ENCODE measurements at regions not wholly inside any gene's neighbourhood (a gene's known extent, or its start where the extent isn't known, plus 50 kb on each side); places are given as distances from the start of the nearest gene placed in this dataset.

- TF ChIP-seq POLR2AphosphoS5 (IDR thresholded peaks at IDR 0.05; ENCODE audit: borderline replicate concordance, low read depth, low read length) (no peak), FOXP2 (optimal IDR thresholded peaks at IDR 0.05; ENCODE audit: control extremely low read depth, extremely low read length, insufficient read depth) (no peak)
- H3K9me3 ChIP-seq (ENCODE audit: low read depth, low read length) = no peaks in the 10 kb centered on the region
- no peak overlapping the region for H3K4me3 ChIP-seq
- no peaks in the 10 kb centered on the region for H3K36me3 ChIP-seq (ENCODE audit: insufficient read depth, low read length)
- DNase-seq (ENCODE audit: low read depth, low spot score) = no peak
- H3K27ac ChIP-seq = no peak overlapping the region
- no peak overlapping the region for H3K9ac ChIP-seq (ENCODE audit: insufficient read length)
These were observed 2096.4 kb upstream of the PCDH20 start for GRCh38 chr13:63512095-63512494.

DNA sequence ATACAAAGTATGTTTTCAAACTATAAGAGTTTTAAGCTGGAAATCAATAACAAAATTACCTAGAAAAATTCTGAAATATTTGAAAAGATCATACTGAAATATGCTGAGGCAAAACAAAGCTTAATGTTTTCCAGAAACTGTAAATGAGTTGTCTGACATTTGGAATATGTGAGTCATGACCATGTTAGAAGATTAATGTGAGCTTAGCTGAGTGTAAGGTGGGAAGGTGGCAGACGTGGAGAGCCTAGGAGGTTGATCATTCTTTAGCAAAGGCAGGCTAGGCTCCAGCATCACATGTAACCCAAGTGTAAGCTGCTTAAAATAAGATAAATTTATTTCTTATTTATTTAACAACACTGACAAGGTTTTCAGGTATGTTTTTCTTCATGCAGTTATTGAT, 2086.1 kb upstream of the PCDH20 start:
- DNase-seq (ENCODE audit: low read depth, low spot score) = no peak
- H3K36me3 ChIP-seq (ENCODE audit: insufficient read depth, low read length) = no peaks in the 10 kb centered on the region
- no peak overlapping the region for H3K4me3 ChIP-seq
- no peak overlapping the region for H3K27ac ChIP-seq
- peaks cover 3% of the 10 kb centered on the region; the same call in 1 of the 2 replicates for H3K9me3 ChIP-seq (ENCODE audit: low read depth, low read length)
- no peak overlapping the region for H3K9ac ChIP-seq (ENCODE audit: insufficient read length)
- TF ChIP-seq POLR2AphosphoS5 (IDR thresholded peaks at IDR 0.05; ENCODE audit: borderline replicate concordance, low read depth, low read length) (no peak), FOXP2 (optimal IDR thresholded peaks at IDR 0.05; ENCODE audit: control extremely low read depth, extremely low read length, insufficient read depth) (no peak), EZH2 (IDR thresholded peaks at IDR 0.05) (no peak)

DNA sequence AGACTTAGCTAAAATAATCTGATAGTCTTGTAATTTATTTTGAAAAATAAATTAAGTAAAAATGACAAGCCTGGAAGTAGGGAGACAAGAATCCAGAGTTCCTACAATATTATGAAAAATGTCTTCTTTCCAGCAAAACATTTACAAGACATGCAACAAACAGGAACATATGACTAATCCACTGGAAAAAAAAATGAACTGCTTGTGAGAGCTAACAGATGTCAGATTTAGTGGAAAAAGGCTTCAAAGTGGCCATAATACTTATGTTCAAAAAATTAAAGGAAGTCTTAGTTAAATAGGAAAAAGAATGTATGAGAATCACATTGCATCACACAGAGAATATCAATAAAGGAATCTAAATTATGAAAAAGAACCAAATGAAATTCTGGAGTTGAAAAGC, 2082.0 kb upstream of the PCDH20 start:
- Histone ChIP-seq H3K9me3 (ENCODE audit: low read depth, low read length) (peaks cover 3% of the 10 kb centered on the region; the same call in 1 of the 2 replicates), H3K9ac (ENCODE audit: insufficient read length) (no peak overlapping the region), H3K27ac (no peak overlapping the region), H3K4me3 (no peak overlapping the region), H3K36me3 (ENCODE audit: insufficient read depth, low read length) (no peaks in the 10 kb centered on the region)
- DNase-seq (ENCODE audit: low read depth, low spot score) = no peak
- TF ChIP-seq EZH2 (IDR thresholded peaks at IDR 0.05) = no peak
- no peak for TF ChIP-seq POLR2AphosphoS5 (IDR thresholded peaks at IDR 0.05; ENCODE audit: borderline replicate concordance, low read depth, low read length)
- no peak for TF ChIP-seq FOXP2 (optimal IDR thresholded peaks at IDR 0.05; ENCODE audit: control extremely low read depth, extremely low read length, insufficient read depth)

DNA sequence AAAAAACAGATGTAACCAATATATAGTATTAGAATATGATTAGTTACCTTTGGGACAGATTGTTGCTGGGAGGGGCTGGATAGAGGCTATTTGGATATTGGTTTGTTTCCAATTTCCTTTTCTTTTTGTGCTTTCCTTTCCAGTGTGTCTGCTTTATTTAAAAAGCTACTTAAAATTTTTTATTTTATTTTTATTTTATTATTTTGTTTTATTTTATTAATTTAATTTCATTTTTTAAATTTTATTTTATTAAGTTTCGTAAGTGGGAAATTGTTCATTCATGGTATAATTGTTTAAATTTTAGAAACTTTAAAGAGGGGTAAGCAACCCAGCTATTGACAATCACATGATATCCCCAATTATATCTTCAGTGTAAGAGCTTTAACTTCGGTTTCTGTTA, 2077.0 kb upstream of the PCDH20 start:
- Histone ChIP-seq H3K9ac (ENCODE audit: insufficient read length) (no peak overlapping the region), H3K27ac (no peak overlapping the region), H3K4me3 (no peak overlapping the region), H3K36me3 (ENCODE audit: insufficient read depth, low read length) (no peaks in the 10 kb centered on the region), H3K9me3 (ENCODE audit: low read depth, low read length) (peaks cover 3% of the 10 kb centered on the region; the same call in 1 of the 2 replicates)
- no peak for DNase-seq (ENCODE audit: low read depth, low spot score)
- no peak for TF ChIP-seq FOXP2 (optimal IDR thresholded peaks at IDR 0.05; ENCODE audit: control extremely low read depth, extremely low read length, insufficient read depth)
- TF ChIP-seq EZH2 (IDR thresholded peaks at IDR 0.05) = no peak
- TF ChIP-seq POLR2AphosphoS5 (IDR thresholded peaks at IDR 0.05; ENCODE audit: borderline replicate concordance, low read depth, low read length) = no peak

- Histone ChIP-seq H3K27ac (no peak overlapping the region), H3K9ac (ENCODE audit: insufficient read length) (no peak overlapping the region), H3K36me3 (ENCODE audit: insufficient read depth, low read length) (no peaks in the 10 kb centered on the region), H3K9me3 (ENCODE audit: low read depth, low read length) (no peaks in the 10 kb centered on the region), H3K4me3 (no peak overlapping the region)
- DNase-seq (ENCODE audit: low read depth, low spot score) = no peak
- TF ChIP-seq POLR2AphosphoS5 (IDR thresholded peaks at IDR 0.05; ENCODE audit: borderline replicate concordance, low read depth, low read length) = no peak
These were observed 2074.5 kb upstream of the PCDH20 start for GRCh38 chr13:63490149-63490548.

GRCh38 chr13:63481334-63481733, 2065.7 kb upstream of the PCDH20 start:
- TF ChIP-seq EZH2 (IDR thresholded peaks at IDR 0.05) = no peak
- TF ChIP-seq POLR2AphosphoS5 (IDR thresholded peaks at IDR 0.05; ENCODE audit: borderline replicate concordance, low read depth, low read length) = peak; percentile 33; the same call in 1 of the 2 replicates
- TF ChIP-seq FOXP2 (optimal IDR thresholded peaks at IDR 0.05; ENCODE audit: control extremely low read depth, extremely low read length, insufficient read depth) = peak; percentile 97
- Histone ChIP-seq H3K4me3 (peak overlapping the region; percentile 7; the same call in 1 of the 2 replicates), H3K27ac (peak overlapping the region; percentile 66; the same call in 1 of the 2 replicates), H3K9ac (ENCODE audit: insufficient read length) (no peak overlapping the region), H3K9me3 (ENCODE audit: low read depth, low read length) (no peaks in the 10 kb centered on the region), H3K36me3 (ENCODE audit: insufficient read depth, low read length) (no peaks in the 10 kb centered on the region)
- peak; percentile 95 for DNase-seq (ENCODE audit: low read depth, low spot score)

DNA sequence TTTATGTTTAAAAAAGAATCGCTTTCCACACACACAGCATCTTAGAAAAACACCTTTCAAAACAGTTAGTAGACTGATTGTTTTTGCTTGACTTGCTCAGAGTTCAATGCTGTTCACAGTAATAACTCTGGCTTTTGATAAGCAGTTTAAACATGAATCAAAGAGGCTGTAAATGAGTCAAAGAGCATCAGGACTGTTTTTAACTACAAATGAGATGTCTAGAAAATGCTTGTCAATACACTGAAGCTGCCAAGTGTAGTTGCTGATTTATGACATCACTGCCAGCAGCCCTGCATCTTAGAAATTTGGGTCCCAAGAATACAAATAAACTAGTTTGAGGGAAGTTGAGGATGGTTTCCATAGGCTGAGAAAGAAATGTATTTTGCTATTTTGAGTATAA, 2057.1 kb upstream of the PCDH20 start:
- TF ChIP-seq EZH2 (IDR thresholded peaks at IDR 0.05) = no peak
- no peak for TF ChIP-seq POLR2AphosphoS5 (IDR thresholded peaks at IDR 0.05; ENCODE audit: borderline replicate concordance, low read depth, low read length)
- TF ChIP-seq FOXP2 (optimal IDR thresholded peaks at IDR 0.05; ENCODE audit: control extremely low read depth, extremely low read length, insufficient read depth) = no peak

GRCh38 chr13:63463782-63464610, 2048.3 kb upstream of the PCDH20 start:
- Histone ChIP-seq H3K9me3 (ENCODE audit: low read depth, low read length) (no peaks in the 10 kb centered on the region), H3K9ac (ENCODE audit: insufficient read length) (no peak overlapping the region), H3K27ac (no peak overlapping the region), H3K36me3 (ENCODE audit: insufficient read depth, low read length) (no peaks in the 10 kb centered on the region), H3K4me3 (no peak overlapping the region)
- no peak for TF ChIP-seq FOXP2 (optimal IDR thresholded peaks at IDR 0.05; ENCODE audit: control extremely low read depth, extremely low read length, insufficient read depth)
- no peak for TF ChIP-seq POLR2AphosphoS5 (IDR thresholded peaks at IDR 0.05; ENCODE audit: borderline replicate concordance, low read depth, low read length)
- no peak for TF ChIP-seq EZH2 (IDR thresholded peaks at IDR 0.05)
- no peak for DNase-seq (ENCODE audit: low read depth, low spot score)

More for the DNA sequence above, 2057.1 kb upstream of the PCDH20 start:
- DNase-seq (ENCODE audit: low read depth, low spot score) = no peak
- H3K9me3 ChIP-seq (ENCODE audit: low read depth, low read length) = no peaks in the 10 kb centered on the region
- H3K9ac ChIP-seq (ENCODE audit: insufficient read length) = no peak overlapping the region
- no peak overlapping the region for H3K27ac ChIP-seq
- H3K4me3 ChIP-seq = no peak overlapping the region
- no peaks in the 10 kb centered on the region for H3K36me3 ChIP-seq (ENCODE audit: insufficient read depth, low read length)
